MM.1S (cell line): ENCODE measurements at regions not wholly inside any gene's neighbourhood (a gene's known extent, or its start where the extent isn't known, plus 50 kb on each side); places are given as distances from the start of the nearest gene placed in this dataset.

Experiments used
- DNase-seq: peaks from one replicate; pipeline ENCODE4 v3.0.0-alpha.2; 2015
- H2AFZ ChIP-seq: fragments of 300-600 bp; sonication (generic); 2 replicates; pipeline ENCODE4 v1.6.0; 2016; ENCODE audit warnings: antibody characterized with exemption, low read length
- H3F3A ChIP-seq: fragments of 300-600 bp; sonication (generic); 2 replicates; pipeline ENCODE4 v1.6.1; 2016; ENCODE audit warnings: mild to moderate bottlenecking, antibody characterized with exemption, low read length, moderate library complexity, mixed read lengths; ENCODE audit not compliant: insufficient read depth
- H3K27ac ChIP-seq: fragments of 300-600 bp; sonication (generic); 2 replicates; pipeline ENCODE4 v1.5.1; 2016; ENCODE audit warnings: mild to moderate bottlenecking, low read length
- H3K27me3 ChIP-seq: fragments of 300-600 bp; sonication (generic); replicated peaks from 2 replicates; pipeline ENCODE4 v1.6.0; 2016; ENCODE audit warnings: low read length; ENCODE audit not compliant: insufficient read depth
- H3K36me3 ChIP-seq: fragments of 300-600 bp; sonication (generic); replicated peaks from 2 replicates; pipeline ENCODE4 v1.6.1; 2016; ENCODE audit warnings: mild to moderate bottlenecking, low read length, mixed read lengths; ENCODE audit not compliant: insufficient read depth
- H3K4me1 ChIP-seq: fragments of 300-600 bp; sonication (generic); 2 replicates; pipeline ENCODE4 v1.6.1; 2016; ENCODE audit warnings: low read length, mixed read lengths
- H3K4me2 ChIP-seq: fragments of 300-600 bp; sonication (generic); 2 replicates; pipeline ENCODE4 v1.6.0; 2016; ENCODE audit warnings: low read depth, low read length
- H3K4me3 ChIP-seq: fragments of 300-600 bp; sonication (generic); 2 replicates; pipeline ENCODE4 v1.5.1; 2016; ENCODE audit warnings: low read length, mixed read lengths
- H3K79me2 ChIP-seq: fragments of 300-600 bp; sonication (generic); 2 replicates; pipeline ENCODE4 v1.6.1; 2016; ENCODE audit warnings: mixed run types, low read length, mixed read lengths
- H3K9ac ChIP-seq: fragments of 300-600 bp; sonication (generic); 2 replicates; pipeline ENCODE4 v1.6.1; 2016; ENCODE audit warnings: low read length, mixed read lengths
- H3K9me2 ChIP-seq: fragments of 300-600 bp; sonication (generic); replicated peaks from 2 replicates; pipeline ENCODE4 v1.6.1; 2016; ENCODE audit warnings: mild to moderate bottlenecking, low read length, mixed read lengths; ENCODE audit not compliant: insufficient read depth
- H3K9me3 ChIP-seq: fragments of 300-600 bp; sonication (generic); replicated peaks from 2 replicates; pipeline ENCODE4 v1.6.1; 2016; ENCODE audit warnings: mild to moderate bottlenecking, low read length, mixed read lengths; ENCODE audit not compliant: insufficient read depth
- H4K20me1 ChIP-seq: fragments of 300-600 bp; sonication (generic); 2 replicates; pipeline ENCODE4 v1.6.1; 2016; ENCODE audit warnings: mild to moderate bottlenecking, low read length, moderate library complexity, mixed read lengths; ENCODE audit not compliant: insufficient read depth
- CTCF ChIP-seq: fragments of 300-600 bp; sonication (generic); IDR thresholded peaks from 2 replicates; pipeline ENCODE4 v1.5.1; 2016; ENCODE audit warnings: antibody characterized with exemption, low read length, mixed read lengths
- EZH2 ChIP-seq: fragments of 300-600 bp; sonication (generic); optimal IDR thresholded peaks from 2 replicates; pipeline ENCODE3; 2017; ENCODE audit warnings: low read depth, mild to moderate bottlenecking, antibody characterized with exemption, low read length, mixed read lengths
- EZH2phosphoT487 ChIP-seq: fragments of 300-600 bp; sonication (generic); IDR thresholded peaks from 2 replicates; pipeline ENCODE4 v1.6.1; 2018; ENCODE audit warnings: antibody characterized with exemption, low read length

- no peaks in the 10 kb centered on the region for H4K20me1 ChIP-seq
- H3K36me3 ChIP-seq: no peaks in the 10 kb centered on the region
- H3K9me3 ChIP-seq: no peaks in the 10 kb centered on the region
- TF ChIP-seq CTCF: no peak
- no peak for TF ChIP-seq EZH2
- no peak for TF ChIP-seq EZH2phosphoT487
- H2AFZ ChIP-seq: no peak overlapping the region
- H3K4me3 ChIP-seq: no peak overlapping the region
- no peak for DNase-seq
- H3K27ac ChIP-seq: no peak overlapping the region
- H3F3A ChIP-seq: no peaks in the 10 kb centered on the region
- H3K4me1 ChIP-seq: no peaks in the 10 kb centered on the region
- H3K9ac ChIP-seq: no peak overlapping the region
- no peak overlapping the region for H3K4me2 ChIP-seq
- no peaks in the 10 kb centered on the region for H3K27me3 ChIP-seq
- H3K79me2 ChIP-seq: no peaks in the 10 kb centered on the region
- no peaks in the 10 kb centered on the region for H3K9me2 ChIP-seq
These were observed 147.3 kb upstream of the ZNF385D start for GRCh38 chr3:21898316-21898715.

DNA sequence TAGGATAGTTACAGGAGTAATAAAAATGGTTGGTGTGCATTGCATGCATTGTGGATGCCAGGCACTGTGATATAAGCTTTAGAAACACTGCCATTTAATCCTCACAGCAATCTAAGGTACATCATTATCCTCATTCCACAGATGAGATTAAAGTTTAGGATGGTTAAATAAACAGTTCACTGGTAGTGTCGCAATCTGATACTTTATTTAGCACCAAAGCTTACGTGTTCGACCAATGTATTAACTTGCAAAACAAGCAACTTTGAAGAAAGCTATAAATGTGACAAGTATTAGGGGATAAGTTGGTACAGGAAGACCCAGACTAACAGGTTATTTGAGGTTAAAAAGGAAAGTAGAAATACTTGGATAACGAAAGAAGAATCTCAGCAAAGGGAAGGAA, 150.5 kb upstream of the ZNF385D start:
- Histone ChIP-seq H3K4me1 (no peaks in the 10 kb centered on the region), H3K36me3 (no peaks in the 10 kb centered on the region), H3F3A (no peaks in the 10 kb centered on the region), H3K9ac (no peak overlapping the region), H4K20me1 (no peaks in the 10 kb centered on the region), H3K4me3 (no peak overlapping the region), H3K9me3 (no peaks in the 10 kb centered on the region), H3K27ac (no peak overlapping the region), H3K9me2 (no peaks in the 10 kb centered on the region), H3K4me2 (no peak overlapping the region), H3K79me2 (no peaks in the 10 kb centered on the region), H3K27me3 (no peaks in the 10 kb centered on the region), H2AFZ (no peak overlapping the region)
- no peak for DNase-seq
- TF ChIP-seq CTCF (no peak), EZH2 (no peak), EZH2phosphoT487 (no peak)

GRCh38 chr3:21902956-21903355, 151.9 kb upstream of the ZNF385D start:
- no peak overlapping the region for H3K9ac ChIP-seq
- H4K20me1 ChIP-seq: no peaks in the 10 kb centered on the region
- TF ChIP-seq CTCF (no peak), EZH2phosphoT487 (no peak), EZH2 (no peak)
- no peaks in the 10 kb centered on the region for H3K27me3 ChIP-seq
- no peak for DNase-seq
- no peaks in the 10 kb centered on the region for H3K9me3 ChIP-seq
- H3F3A ChIP-seq: no peaks in the 10 kb centered on the region
- H3K4me2 ChIP-seq: no peak overlapping the region
- no peaks in the 10 kb centered on the region for H3K4me1 ChIP-seq
- no peak overlapping the region for H3K27ac ChIP-seq
- H3K9me2 ChIP-seq: no peaks in the 10 kb centered on the region
- H3K79me2 ChIP-seq: no peaks in the 10 kb centered on the region
- no peaks in the 10 kb centered on the region for H3K36me3 ChIP-seq
- no peak overlapping the region for H3K4me3 ChIP-seq
- no peak overlapping the region for H2AFZ ChIP-seq
